GM18909 (cell line): ENCODE measurements at regions not wholly inside any gene's neighbourhood (a gene's known extent, or its start where the extent isn't known, plus 50 kb on each side); places are given as distances from the start of the nearest gene placed in this dataset.

Source experiments
- ATAC-seq: cut with Tn5 transposase; IDR thresholded peaks from one replicate; pipeline ENCODE4 v1.9.1; 2021; ENCODE audit warnings: mild to moderate bottlenecking; ENCODE audit not compliant: unreplicated experiment, poor library complexity

DNA sequence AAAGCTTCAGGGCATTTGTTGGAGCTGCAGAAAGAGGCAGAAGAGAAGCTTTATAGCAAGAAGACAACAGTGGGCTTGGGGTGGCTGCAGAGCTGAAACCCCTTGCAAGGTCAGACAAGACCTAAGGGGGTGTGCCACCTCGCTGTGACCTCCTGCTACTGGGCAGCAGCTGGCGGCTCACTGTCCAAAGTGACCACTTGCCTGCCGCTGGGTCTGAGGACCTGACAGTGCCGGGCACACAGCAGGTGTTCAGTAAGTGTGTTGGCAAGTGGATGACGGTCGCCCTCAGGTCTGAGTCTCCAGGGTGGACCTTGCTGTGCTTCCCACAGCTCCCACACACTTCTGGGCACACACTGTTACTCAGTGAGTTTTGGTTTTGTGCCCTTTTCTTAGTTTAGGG, 336.5 kb downstream of the C16orf95 start:
- no peak for ATAC-seq

DNA sequence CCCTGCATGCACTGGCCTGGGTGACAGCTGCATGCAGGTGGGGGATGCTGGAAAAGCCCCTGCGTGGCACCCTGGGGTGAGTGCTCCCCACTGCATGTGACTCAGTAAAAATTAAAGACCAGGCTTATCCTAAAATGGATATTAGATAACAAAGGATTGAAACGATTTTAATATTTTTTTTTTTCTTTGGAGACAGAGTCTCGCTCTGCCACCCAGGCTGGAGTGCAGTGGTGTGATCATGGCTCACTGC, 334.9 kb downstream of the C16orf95 start:
- ATAC-seq = no peak

DNA sequence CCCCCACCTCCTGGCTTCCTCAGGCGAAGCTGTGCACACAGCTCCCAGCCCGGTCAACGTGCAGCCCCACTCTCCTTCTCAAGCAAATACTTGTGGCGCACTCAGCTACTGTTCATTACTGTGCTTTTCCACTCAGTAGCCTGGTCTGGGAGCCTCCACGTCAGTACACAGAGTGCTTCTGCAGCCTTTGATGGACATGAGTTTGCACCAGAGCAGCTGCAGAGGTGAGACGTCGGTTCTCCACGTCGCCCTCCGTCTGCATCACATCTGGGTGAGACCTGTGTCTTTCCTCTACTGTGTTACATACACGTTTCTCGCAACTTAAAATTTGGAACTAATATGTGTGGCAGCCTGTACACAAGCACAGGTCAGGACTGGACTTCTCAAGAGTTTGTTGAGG, 334.3 kb downstream of the C16orf95 start:
- no peak for ATAC-seq

DNA sequence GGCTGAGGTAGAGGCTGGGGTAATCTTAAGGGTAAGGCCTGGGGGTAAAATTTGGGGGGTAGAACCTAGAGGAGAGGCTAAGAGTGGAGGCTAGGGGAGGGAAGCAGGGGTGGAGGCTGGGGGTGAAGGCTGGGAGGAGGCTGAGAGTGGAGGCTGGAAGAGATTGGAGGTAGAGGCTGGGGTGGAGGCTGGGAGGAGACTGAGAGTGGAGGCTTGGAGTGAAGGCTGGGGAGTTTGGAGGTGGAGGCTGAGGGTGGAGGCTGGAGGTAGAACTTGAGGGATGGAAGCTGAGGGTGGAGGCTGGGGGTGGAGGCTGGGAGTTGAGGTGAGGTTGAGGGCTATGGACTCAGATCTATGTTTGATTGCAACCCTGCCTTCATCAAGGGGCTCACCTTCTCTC, 333.6 kb downstream of the C16orf95 start:
- ATAC-seq = no peak

DNA sequence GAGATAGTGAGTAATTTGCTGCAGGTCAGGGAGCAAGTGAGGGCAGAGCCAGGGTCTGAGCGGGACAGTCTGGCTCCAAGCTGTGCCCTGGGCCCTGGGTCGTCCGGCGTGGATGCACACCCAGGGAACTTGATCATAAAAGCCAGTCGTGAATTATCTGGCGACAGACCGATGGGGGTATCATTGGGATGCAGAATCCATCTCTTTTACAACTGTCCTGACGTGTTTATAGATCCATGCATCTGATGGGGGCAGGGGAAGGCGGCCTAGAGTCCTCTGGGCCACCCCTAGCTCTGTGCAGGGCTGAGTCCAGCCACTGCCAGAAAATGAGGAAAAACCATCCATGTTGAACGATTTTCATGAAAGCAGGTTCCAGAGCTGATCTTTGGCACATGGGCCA, 332.8 kb downstream of the C16orf95 start:
- ATAC-seq = no peak

DNA sequence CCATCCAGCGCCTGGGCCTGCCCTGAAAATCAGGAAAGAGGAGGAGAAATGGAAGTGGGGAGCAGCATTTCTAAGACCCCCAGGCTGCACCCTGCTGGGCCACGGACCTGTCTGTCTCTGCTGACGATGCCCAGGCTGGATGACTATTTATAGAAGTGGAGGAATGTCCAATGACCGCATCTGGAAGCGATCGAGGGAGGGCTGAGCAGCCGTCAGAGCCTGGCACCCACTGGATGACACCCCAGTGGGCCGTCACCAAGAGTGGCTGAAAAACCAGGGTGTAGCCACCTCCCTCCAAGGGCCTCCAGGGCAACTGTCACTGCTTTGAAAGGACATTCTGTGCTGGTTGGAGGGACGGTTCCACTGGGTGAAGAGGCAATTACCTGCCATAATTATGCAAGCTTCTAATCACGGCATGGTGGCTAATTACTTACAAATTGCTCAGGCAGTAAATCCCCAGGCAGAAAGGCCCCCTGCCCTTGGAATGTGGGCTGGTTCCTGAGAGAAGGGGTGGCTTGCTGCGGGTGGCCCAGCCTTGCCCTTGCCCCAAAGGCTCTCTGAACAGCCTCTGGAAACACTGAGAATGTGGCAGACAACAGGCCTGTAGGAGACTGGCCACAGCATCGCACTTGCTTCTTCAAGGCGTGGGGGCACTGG, 332.1 kb downstream of the C16orf95 start:
- ATAC-seq = no peak

DNA sequence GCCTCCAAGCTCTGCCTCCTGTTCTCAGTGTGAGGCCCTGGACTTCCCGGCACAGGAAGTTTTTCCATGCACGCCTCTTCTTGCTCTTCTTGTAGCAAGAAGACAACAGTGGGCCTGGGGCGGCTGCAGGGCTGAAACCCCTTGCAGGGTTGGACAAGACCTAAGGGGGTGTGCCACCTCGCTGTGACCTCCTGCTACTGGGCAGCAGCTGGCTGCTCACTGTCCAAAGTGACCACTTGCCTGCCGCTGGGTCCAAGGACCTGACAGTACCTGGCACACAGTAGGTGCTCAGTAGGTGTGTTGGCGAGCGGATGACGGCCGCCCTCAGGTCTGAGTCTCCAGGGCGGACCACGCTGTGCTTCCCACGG, 331.6 kb downstream of the C16orf95 start:
- no peak for ATAC-seq

DNA sequence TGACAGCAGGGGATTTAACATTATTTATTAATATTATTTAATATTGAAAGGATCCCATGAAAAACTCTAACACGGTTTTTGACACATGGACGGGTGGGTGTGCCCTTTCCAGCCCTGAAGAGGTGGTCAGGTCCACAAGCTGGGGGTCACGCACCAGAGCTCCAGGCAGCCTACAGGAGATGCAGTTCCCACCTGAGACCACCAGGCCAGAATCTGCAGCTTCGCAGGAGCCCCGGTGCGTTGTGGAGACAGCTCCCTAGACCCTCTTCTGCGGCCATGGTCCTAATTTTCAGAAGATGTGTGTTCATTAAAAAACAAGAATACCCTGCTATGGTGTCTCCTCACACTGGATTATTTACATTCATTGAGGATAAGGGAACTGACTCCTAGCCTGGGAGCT, 331.1 kb downstream of the C16orf95 start:
- no peak for ATAC-seq

DNA sequence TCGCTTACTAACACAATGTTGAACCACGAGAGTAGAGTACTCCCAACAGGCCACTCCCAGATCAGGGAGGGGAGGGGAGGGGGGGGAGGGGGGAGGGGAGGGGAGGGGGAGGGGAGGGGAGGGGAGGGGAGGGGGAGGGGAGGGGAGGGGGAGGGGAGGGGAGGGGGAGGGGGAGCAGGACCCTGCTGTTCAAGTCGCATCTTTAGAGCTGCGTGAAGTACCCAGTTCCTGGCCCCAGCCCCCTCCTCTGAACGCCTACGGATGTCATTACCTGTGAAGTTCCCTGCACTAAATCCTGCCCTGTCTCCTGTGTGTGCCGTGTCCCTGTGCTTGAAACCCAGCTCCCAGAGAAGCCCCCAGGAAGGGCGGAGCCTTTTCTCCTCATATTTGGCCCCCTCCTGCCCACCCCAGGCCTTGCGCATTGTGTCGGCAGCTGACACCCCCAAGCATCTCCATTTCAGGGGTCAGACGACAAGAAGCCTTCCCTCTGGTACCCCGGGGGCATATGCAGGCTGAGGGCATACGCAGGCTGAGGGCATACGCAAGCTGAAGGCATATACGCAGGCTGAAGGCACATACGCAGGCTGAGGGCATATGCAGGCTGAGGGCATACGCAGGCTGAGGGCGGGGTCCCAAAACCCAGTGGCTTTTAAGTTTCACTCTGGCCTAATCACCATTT, 330.2 kb downstream of the C16orf95 start:
- no peak for ATAC-seq

DNA sequence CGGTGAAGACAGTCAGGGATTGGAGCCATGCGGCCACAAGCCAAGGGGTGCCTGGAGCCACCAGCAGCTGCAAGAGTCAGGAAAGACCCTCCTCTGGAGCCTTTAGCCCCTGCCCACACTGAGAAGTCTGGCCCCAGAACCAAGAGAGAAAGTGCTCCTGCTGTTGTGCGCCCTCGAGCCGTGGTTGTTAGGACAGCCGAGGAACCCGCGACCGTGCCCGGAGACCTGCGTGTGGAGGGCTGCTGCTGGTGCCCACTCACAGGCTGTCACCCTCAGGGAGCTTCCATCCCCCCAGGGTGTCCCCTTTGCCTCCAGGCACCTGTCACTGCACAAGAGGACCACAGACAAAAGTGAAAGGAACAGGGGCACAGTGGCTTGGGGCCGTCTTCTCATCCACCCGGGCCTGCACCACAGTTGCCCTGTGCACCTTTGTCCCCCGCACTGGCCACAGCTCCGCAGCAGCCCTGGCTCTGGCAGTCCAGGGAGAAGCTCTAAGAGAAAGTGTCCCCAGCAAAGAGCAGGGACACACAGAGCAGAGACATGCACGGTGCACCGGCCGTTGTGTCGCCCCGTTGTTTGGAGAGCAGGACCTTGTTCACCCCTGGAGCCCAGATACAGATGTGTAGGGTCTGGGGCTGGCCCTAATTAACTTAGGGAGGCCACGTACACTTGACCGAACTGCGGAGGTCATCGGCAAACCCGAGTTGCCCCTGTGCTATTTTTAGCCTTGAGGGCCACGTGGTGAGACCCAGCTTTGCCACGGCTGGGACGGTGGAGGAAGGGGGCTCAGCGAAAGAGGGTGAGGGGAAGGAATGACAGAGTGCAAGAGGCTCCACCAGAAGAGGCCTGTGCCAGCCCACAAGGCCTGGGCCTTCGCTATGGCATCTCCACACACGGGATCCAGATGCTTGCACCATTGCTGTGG, 329.2 kb downstream of the C16orf95 start:
- no peak for ATAC-seq

DNA sequence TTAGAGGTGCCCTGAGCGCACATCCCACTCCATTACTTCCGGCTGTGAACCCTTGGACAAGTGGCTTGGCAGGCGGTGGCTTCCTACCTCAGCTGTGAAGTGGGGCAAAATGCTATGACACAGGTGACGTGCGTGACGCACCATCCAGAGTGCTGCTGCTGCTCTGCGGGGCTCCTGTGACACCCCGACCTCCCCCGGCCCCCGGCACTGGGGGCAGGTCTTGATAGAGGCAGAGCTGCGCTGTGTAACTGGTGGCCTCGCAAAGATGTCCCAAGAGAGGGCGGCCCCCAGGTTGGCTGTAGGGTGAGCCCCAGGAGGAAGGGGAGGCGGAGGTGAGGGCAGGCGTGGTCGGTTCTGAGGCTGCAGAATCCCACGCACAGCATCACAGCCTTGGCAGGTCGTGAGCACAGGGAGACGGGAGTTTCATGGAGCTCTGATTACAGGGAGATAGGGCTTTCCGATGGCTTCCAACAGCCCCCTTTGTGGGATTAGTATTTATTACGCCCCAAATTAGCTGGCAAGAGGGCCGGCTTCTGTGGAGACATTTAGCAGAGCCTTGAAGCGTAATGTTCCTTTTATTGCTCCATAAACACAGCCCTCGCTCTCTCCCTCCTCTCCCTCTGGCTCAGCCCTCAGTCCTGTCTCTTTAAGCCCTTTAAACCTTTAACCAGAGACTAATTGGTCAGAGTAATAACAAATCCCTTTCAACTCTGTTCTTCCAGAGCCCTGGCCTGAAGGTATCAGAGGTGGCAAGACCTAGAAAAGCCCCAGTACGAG, 328.1 kb downstream of the C16orf95 start:
- ATAC-seq = no peak

DNA sequence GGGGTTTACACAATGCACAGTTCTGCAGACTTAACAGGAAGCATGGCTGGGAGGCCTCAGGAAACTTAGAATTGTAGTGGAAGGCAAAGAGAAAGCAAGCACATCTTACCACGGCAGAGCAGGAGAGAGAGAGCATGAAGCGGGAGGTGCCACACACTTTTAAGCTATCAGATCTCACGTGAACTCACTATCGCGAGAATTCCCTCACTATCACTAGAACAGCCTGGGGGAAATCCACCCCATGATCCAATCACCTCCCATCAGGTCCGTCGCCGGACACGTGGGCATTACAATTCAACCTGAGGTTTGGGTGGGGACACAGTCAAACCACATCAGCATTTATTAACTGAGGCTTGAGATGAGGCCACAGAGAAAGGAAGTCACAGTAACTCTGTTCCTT, 326.7 kb downstream of the C16orf95 start:
- ATAC-seq = no peak

DNA sequence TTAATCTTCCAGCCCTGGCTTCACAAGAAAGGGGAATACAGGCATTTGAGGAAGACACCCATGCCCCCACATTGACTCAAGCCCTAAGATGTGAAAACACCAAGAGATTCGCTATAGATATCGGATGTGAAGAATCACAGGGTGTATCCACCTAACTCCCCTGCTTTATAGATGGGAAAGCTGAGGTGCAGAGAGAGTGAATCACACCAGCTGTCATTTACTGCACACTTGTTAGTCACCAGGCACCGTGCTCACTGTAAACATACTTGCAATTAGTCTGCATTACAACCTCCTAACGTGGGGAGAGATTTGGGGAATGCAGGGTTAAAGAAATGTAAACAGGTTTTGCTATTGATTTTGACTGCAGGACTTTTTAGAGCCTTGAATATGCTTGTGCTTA, 325.5 kb downstream of the C16orf95 start:
- ATAC-seq = no peak

DNA sequence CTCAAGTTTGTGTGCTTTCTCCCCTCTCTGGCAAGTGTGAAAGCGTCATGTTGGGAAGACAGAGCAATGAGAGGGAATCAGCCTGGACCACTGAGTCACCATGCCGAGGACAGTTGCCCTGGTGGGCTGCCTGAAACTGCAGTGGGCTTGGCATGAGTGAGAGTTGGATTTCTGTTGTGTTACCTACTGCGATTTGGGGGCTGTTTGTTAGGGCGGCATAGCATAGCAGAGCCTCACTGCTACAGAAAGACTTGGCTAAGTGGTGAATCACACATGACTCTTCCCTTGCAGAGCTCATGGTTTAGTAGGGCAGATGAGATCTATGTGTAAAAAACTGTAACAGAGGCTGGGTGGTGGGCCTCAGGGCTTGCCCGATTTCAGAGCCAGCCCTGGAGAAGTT, 324.6 kb downstream of the C16orf95 start:
- ATAC-seq = no peak

DNA sequence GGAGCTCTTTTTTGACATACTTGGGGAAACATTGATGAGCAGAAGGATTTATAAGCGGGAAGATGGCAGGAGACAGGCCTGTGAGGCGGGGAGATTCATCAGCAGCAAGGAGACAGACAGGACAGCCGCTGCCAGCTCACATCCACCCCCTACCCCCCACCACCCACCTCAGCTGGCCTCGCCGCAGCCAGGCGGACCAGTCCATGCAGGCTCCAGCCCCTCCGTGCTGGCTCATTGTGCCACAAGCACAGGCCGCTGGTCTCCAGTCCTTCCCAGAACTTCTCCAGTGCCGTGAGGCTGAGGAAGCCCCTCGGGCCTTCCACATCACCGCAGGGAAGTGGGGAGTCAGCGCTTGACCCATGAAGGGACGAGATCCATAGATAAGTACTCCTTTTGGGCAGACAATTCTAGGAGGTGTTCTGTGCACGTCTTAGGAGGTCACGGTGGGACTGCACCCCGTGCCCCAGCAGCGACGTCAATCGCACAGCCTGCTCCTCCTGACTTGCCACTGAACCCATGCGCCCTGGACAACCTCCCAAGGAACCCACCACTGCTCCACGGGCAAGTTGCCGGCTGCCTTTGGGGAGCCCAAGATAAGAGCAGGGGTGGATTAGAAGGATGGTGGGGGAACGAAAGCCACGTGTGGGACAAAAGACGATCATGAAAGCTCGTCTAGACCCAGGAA, 323.6 kb downstream of the C16orf95 start:
- ATAC-seq = no peak

DNA sequence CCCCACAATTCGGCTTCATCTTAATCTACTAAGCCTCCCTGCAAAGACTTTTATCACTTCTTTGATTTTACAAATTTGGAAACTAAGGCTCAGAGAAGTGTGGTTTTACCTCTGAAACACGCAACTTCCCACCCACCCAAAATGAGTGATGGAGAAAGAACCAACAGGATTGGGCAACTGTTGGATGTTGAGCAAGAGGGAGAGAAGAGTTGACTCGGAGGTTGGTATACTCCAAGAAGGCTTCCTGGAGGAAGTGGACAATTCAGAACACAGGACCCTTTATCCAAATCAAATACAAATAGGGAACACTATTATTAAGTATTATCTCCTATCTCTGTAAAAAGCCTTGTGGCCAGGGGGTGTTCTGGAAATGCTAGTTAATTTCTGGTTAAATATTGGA, 323.0 kb downstream of the C16orf95 start:
- no peak for ATAC-seq

DNA sequence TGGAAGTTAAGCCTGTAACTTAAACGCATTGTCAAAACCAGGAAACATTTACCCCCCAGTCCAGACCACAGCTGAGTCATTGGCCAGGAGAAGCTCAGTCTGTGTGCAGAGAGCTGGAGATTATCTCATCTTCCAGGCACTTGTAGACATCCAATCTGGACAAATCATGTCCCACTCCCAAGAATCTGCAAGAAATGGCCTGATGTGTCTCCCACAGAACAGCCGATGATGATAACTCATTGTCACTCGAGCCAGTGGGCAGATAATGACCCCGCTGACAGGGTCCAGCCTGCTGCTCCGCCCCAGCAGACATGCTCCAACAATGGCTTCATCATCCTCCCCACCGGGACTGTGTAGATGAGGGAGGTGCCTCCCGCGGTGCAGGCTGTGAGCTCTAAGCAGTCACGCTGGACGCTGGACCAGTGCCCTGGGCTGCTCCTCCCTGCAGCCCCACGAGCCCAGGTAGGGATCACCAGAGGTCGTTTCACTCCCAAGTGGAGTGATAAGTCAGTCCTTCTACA, 322.5 kb downstream of the C16orf95 start:
- no peak for ATAC-seq

DNA sequence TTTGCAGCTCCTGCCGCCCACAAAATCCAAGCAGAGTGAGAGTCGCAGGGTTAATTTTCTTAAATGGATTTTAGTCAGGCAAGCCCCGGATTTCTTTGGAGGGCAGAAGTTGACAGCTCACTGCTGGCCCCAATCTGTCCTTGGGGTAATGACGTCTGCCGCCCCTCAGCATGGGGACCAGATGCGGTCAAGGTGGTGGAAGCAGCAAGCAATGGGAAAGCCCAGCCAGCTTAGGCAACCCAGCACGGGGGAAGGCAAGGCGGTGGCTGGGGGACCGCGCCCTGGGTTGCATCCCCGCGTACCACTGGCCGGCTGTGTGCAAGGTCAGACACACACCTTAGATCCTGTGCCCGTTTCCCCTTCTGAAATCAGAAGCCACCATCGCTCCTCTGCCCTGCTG, 321.7 kb downstream of the C16orf95 start:
- ATAC-seq = no peak

DNA sequence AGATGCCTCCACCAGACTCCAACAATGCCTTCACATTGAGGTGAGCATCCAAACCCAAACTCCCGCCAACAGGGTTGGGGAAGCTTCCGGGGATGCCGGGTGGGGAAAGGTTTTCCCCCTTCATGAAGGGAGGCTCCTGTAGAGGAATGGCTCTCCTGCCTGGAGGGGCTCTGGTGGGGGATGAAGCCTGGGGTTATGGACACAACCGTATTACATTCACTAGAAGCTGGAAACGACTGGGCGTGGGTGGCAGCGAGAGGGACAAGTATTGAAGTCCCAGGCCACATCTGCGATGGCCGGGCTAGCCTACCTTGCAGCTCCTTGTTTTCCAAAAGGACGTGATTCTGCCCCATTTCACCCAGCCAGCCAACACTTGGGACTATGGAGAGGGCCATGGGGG, 321.1 kb downstream of the C16orf95 start:
- ATAC-seq = no peak

DNA sequence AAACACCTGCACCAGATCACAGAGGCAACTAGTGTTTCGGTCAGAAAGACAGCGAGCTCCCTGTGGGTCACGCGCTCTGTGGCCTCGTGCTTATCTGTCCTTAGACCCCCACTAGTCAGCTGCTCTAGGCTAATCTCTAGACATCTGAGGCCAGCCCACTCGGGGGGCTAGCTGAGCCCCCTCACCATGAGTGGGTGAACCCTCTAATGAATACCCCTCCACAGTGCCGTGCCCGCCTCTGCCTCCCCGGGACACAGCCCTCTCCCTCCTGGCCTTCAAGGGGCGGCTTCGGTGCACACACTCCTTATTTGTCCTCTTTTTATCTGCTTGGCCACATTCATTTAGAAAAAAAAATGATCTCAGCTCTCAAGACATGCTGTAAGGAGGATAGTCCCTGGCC, 320.1 kb downstream of the C16orf95 start:
- no peak for ATAC-seq
